GM19023 (cell line): ENCODE measurements at regions not wholly inside any gene's neighbourhood (a gene's known extent, or its start where the extent isn't known, plus 50 kb on each side); places are given as distances from the start of the nearest gene placed in this dataset.

ENCODE experiments used
- ATAC-seq: cut with Tn5 transposase; IDR thresholded peaks from one replicate; pipeline ENCODE4 v1.9.1; 2021; ENCODE audit warnings: mild to moderate bottlenecking, moderate library complexity; ENCODE audit not compliant: unreplicated experiment

DNA sequence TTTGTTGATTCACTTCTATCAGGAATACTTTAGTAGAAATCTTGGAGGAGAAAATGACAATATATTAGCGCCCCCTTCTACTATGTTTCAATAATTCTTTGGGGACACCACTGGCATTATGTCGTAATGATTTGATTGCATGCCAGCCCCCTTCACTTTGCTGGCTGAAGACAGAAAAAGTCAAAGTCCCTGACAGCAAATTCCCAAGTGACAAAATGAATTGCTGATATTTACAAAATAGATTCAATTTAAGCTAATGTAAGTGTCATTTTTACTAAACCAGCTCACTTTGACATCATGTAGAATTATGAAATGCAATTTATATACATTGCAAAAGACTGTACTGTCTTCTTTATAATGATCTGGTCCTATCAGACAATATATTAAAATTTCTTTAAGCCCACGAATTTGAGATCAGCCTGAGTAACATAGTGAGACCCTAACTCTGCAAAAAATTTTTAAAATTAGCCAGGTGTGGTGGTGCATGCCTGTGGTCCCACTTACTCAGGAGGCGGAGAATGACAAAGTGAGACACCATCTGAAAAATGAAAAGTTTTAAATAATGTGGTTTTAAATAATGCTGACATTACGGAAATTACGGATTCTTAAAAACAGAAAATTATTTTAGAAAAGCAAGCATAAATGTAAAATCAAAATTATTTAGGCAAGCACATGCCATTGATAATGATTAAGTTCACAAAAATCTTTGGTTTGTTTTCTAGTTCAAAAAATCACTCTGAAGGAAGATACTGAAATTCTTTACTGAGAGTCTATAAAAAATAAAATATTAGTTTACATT is 520.1 kb upstream of the PKDCC start:
- ATAC-seq: no peak

DNA sequence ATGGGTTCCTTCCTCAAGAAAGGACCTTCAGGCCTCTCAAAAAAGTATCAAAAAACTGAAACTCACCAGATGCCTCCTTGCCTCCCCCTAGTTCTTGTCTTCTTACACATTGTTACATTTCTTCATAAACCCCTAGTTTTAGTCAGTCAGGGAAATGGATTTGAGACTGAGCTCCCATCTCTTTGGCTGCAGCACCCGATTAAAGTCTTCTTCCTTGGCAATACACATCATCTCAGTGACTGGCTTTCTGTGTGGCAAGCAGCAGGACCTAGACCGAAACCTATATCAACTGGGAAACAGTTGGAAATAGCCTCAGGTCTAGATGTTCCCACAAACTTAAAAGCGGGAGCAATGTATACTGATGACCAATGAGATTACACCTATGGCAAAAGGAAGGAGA is 512.2 kb upstream of the PKDCC start:
- no peak for ATAC-seq

DNA sequence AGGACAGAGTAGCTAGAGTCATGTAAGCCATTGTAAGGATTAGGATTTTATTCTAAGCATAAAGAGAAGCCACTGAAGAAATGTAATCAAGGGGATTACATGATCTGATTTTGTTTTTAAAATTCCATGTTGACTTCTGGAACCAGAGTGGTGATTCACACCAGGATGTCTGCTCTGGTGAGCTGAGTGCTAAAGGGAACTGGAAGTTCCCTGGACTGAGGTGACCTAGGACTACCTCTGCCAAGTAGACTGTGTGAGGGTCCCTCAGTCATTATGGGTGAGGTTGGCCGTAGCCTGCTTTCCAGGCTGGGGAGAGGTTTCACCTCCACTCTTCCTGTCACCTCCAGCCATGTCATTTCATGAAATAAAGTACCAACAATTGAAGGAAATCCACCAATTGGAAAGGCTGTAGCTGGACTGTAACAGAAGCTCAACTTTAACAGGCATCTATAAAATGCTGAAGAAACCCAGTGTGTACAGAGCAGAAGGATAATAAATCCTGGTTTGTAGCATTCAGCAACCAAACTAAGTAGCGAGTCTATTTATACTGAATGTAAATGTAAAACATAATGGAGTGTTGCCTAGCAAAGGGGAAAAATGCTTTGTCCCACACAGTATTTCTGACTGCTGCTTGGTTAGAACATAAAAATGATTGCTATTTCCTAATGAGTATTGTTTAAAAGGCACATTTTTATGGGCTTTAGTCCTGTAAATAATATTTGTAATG is 507.4 kb upstream of the PKDCC start:
- no peak for ATAC-seq

DNA sequence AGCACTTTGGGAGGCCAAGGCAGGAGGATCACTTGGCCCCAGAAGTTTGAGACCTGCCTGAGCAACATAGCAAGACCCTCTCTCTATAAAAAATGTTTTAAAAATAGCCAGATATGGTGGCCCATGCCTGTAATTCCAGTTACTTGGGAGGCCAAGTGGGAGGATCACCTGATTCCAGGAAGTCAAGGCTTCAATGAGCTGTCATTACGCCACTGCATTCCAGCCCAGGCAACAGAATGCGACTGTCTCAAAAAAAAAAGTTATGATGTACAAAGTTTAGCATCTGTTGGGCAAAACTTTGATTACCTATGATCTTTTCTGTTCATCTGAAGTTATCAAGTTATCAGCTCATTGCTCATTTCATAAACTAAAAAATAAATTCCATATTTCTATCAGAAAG is 504.1 kb upstream of the PKDCC start:
- no peak for ATAC-seq

DNA sequence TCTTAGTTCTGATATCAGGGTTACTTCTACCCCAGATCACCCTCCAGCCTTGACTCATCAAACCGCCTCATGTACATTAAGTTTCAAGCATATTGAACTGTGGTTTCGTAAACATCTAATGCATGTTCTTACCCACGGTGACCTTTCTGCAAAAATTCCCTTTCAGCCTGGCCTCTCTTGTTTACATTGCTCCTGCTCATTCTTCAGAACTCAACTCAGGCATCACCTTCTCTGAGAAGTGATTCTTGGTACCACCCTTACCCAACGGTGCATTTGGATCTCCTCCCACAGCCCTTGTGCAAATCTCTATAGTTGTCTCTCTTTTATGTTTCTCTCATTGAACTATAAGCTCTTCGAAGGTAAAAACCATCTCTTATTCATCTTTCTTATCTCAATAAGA is 503.1 kb upstream of the PKDCC start:
- no peak for ATAC-seq

DNA sequence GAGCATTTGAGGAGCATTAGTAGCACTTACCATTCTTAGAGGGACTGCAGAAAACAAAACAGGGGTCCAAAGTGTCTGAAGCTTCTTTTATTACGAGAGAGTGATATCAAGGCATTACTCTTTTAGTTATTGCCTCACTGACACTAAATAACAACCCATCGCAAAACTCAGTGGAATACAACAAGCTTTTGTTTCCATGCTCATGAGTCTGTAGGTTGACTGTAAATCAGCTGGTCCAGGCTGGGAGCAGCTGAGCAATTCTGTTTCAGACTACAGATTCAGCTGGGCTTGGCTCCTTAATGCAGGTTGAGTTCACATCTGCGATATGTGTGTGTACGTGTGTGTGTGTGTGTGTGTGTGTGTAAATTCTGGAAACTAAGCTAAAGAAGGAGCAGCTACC is 501.8 kb upstream of the PKDCC start:
- no peak for ATAC-seq

DNA sequence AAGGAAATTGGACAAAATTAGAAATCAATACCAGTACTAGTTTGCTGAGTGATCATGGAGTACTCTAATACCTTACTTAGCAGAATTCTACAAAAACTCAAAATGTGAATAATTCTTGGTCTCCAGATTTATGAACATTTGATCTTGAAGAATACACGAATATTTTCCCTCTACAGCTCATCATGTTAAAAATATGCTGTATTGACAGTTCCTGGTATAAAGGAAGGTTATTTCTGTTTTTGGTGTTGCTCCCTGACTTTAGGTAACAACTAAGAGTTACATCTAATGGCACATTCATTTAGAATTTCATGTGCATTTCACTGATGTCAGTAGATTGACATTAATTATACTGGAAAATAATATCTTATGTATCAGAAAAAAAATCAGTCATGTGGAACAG is 479.2 kb upstream of the PKDCC start:
- no peak for ATAC-seq

DNA sequence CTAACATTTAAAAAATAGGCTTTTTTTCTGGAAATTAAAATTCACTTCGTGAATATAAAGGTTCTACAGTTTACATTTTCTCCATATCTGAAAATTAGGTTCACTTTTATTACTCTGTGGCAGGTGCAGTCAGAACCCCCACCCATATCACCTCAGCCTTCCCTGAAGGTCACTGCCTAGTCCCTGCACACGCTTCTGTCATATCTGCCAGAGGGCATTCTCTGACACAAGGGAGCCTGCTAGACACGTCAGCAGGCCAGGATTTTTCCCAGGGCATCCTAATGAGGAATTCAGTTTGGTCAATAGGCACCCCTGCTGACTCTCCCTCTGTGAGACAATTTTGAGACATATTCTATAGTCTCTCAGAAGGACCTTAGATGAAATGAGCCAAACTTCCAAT is 475.7 kb upstream of the PKDCC start:
- no peak for ATAC-seq

DNA sequence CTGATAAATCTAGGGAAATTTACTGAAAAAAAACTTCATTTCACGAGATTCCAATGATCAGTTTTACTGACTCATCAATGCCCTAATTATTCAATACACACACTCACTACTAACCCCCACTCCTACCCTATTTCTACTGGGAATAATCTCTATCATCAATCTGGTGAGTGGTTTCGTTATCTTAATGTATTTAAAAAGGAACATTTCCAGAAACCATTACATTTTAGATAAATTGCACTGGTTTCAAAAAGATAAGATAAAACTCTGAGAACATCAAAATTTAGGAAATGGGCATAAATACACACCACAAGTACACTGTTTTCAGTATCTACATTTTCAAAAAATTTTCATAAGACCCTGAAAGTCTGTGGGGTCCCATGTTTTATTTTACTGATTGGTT is 471.4 kb upstream of the PKDCC start:
- no peak for ATAC-seq

DNA sequence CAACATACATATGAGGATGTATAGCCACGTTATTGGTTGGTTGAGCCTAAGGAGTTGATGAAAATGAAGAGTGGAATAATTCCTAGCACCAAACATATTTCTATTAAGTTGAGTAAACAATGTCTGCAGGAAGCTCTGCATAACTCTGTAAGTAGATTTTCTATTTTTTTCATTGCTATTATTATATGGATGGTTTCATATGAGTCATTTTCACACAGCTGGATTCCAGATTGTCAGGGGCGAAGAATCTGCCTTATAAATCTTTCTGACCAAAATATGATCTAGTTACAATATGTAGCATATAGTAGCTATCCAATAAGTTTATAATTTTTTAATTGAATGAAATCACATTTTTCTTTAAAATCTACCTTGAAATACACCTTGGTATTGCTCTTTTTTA is 468.0 kb upstream of the PKDCC start:
- no peak for ATAC-seq

DNA sequence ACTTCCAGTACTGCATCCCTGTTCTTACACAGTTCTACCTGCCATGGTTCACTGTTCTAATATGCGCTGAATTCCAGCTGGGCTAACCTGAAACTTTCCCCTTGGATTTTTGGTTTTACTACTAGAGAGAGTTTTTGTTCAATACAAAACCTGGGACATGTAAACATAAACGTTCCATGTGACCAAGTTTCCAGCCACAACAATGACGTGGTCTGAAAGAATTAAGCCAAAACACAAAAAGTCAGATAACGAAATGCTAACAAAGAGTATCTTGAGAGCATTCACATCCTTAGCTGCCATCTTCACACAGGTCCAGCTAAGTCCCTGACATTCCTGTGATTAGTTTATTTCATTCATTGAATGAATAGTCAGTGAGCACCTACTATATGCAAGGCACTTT is 467.0 kb upstream of the PKDCC start:
- ATAC-seq: no peak

DNA sequence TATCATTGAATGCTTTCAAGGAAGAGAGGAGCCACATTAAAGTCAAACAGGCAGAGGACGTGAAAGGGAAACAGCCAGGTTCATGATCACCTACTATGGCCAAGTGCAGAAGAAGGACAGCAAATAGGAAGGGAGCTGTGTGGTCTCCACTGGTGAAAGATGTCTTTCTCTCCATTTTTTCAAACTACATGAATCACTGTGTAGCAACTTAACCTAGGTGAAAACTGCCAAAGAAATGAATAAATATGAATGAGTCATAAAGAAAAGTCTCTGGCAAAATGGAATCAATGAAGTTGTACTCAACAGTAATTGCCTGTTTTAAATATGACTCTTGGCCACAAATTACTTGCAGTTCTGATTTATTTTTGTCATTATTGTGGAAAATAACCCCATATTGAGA is 452.6 kb upstream of the PKDCC start:
- ATAC-seq: no peak

DNA sequence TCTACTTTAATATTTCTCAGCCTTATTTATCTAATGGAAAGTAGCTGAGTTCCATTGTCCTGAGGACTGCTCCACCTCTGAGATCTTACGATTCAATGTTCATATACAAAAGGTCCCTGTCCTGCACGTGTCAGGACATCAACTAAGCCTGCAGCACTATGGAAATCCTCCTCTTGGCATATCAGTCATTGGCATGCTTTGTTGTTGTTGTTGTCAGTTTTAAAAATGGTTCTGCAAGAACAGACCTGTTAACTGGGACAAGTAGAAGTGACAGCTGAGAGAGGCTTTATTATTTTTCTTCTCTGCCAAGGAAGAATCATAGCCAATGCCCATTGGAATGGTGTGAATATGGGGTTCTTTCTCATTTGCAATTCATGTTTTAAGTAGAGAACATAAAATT is 450.1 kb upstream of the PKDCC start:
- ATAC-seq: no peak

DNA sequence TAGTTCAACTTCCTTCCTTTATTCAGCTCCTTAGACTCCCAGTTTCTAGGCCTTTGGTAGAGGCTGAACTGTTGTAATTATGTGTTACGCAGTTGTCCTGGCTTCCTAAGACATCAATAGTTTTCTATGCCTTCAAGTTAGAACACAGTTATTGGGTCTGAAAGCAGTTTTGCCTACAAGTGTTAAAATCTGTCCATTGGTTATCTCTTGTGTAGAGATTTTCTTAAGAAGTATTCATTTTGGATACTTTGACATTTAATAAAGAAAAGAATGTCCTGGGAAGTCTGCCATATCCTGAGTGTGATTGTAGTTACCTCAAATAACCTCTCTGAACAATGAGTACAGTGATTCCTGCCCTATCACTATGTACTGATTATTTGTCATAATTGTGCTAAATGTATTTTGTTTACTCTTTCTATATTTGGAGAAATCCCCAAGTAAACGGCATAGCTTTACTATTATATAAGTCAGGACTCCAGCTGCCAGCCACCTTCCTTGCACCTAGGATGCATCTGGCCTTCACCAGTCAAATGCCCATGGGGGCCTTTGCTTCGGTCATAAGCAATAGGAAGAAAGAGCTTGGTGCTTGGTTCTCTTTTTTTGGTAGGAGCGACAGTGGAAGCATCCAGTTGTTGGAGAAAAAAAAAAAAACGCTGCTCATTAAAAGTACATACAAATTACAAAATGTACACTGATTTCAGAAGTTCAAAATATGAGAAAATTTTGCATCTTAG is 449.5 kb upstream of the PKDCC start:
- no peak for ATAC-seq

DNA sequence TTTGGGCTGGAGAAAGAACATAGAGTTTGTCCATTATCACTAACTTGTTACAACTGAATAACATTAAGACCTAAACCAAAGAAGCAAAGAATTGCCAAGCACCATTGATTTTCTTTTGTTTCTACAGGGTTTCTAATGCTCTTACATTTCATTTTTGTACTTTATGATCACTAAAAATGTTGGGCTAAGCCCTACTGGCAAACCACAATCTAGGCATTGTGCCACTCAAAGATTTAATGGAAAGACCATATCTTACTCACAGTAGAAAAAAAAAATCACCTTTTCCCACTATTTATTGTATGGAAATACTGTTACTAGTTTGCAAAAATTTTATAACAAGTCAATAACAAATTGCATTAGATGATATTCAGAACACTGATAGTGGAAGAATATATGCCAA is 447.4 kb upstream of the PKDCC start:
- ATAC-seq: no peak

DNA sequence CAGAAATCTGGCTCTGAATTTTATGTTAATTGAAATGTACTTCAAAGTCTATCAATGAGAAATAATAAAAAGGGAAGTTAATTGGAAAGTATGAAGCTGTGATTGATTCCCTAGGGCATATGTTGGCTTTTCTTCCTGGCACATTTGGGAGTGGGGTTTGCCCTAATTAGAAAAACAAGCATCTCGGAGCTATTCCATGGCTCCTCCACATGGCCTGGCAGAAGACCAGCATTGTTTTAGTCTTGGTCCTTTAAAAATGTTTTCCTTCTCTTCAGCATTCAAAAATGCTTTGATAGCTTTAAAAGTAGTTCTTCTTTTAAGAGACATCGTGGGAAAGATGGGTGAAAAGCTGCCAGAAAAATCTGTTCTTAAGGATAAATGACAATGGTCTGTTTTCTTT is 445.5 kb upstream of the PKDCC start:
- no peak for ATAC-seq

DNA sequence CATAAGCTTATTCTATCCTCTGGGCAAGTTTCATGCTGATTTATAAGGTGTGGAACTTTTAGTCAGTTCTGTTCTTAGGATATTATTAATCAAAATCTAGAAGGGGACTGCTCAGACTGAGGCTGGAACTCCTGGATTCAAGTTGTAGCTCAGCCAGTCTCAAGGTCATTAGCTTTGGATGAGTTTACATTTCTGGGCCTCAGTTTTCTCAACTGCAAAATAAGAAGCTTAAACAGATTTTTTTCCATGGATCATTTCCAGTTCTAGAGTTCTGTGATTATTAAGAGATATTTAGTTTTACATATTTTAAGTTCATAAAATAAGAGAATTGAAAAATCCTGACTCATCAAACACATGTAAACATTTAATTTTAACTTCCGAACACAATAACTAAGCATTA is 442.5 kb upstream of the PKDCC start:
- ATAC-seq: no peak

DNA sequence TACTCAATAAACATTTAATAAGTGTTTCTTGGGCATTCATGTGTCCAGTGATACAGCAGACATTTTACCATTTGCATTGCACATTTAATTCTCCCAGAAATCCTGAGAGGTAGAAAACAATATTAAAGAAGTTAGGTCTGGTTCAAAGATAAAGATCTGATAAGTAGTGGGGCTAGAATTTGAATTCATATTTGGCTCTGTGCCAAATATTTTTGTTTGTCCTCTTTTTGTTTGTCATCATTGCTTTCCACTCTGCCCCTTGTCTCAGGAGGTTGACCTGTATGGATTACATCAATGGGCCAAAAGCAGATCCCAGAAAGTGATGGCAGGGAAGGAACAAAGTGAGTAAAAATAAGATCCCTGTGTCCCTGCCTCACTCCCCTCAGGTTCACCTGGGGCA is 441.9 kb upstream of the PKDCC start:
- no peak for ATAC-seq

DNA sequence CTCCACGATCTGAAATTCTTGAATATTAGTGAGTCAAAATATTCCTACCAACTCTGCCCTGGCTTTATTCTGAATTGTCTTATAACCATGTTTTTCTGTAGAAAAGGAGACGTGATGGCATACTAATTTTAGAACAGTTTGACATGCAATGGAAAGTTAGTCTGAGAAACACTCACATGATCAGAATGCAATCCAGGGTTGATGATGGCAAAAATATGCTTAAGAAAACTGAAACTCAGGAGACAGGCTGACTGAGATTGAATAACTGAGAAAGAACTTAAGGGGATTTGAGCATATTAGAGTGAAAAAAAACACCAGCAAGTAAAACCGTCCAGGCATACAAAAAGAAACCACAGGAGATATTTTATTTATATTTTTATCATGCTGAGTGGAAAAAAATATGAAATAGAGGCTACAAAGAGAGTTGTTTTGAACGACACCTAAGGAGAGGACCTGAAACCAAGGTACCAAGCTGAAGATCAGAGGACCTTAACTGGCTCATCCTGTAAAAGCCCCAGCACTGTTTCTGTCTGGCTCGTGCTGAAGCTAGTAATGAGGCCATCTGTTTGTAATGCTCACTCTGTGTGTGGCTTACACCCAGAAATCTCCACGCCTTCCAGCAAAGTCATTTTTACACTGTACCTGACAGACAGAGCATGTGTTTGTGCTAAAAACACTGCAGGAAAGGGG is 437.2 kb upstream of the PKDCC start:
- ATAC-seq: no peak

DNA sequence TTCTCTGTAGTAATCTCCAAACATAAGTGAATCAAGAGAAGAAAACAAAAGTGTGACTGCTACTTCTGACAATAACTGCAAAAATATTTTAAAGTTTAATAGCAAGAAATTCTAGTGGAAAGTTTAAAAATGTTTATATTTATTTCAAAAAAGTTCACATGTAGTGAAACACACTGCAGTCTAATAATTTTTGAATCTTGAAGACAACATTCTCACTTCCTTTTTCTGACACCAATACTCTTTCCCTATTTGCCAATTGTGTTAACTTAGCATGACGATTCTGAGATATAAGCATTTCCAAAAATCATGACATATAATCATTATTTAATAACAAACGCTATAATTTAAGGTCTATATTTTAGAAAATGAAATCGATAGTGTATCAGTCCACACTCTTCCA is 429.1 kb upstream of the PKDCC start:
- no peak for ATAC-seq

DNA sequence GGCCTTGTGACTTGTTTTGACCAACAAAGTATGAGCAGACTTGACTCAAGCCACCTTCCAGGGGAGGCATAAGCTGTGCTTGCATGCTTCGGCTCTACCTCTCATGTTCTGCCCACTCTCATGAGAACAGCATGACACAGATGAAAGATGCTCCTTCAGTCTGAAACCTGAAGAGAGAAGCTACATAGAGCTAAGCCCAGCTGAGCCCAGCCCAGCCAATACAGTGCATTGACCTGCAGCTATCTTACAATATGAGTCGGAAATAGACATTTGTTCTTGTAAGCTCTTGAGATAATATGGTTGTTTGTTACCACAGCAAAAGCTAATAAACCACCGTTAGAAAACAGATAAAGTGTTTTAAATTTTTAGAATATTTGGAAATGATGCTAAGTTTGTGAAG is 426.7 kb upstream of the PKDCC start:
- no peak for ATAC-seq
